Astrocyte (in vitro differentiated cells and primary cell): ENCODE measurements at regions not wholly inside any gene's neighbourhood (a gene's known extent, or its start where the extent isn't known, plus 50 kb on each side); places are given as distances from the start of the nearest gene placed in this dataset.

Experiments used
- DNase-seq: peaks from one replicate; pipeline ENCODE4 v3.0.0-alpha.2; 2010; ENCODE audit warnings: low read depth
- FAIRE-seq: peaks from 2 replicates; lab custom pipeline; 2011; peaks lifted over from hg19 to GRCh38; lab: Jason Lieb, UNC
- H2AFZ ChIP-seq: 2 replicates; pipeline ENCODE4 v1.6.0; 2012; ENCODE audit warnings: low read depth, low read length, inconsistent platforms
- H3K27ac ChIP-seq: 2 replicates; pipeline ENCODE4 v1.5.1; 2011; ENCODE audit warnings: low read depth, low read length, inconsistent platforms
- H3K27me3 ChIP-seq: 2 replicates; pipeline ENCODE4 v1.6.0; 2011; ENCODE audit warnings: low read length, inconsistent platforms; ENCODE audit not compliant: insufficient read depth
- H3K36me3 ChIP-seq: 2 replicates; pipeline ENCODE4 v1.5.1; 2011; ENCODE audit warnings: low read length, inconsistent platforms; ENCODE audit not compliant: insufficient read depth
- H3K4me1 ChIP-seq: 2 replicates; pipeline ENCODE4 v1.5.1; 2011; ENCODE audit warnings: low read length, inconsistent platforms; ENCODE audit not compliant: insufficient read depth
- H3K4me2 ChIP-seq: 2 replicates; pipeline ENCODE4 v1.6.0; 2012; ENCODE audit warnings: low read length, inconsistent platforms
- H3K4me3 ChIP-seq: 2 replicates; pipeline ENCODE4 v1.5.1; 2011; ENCODE audit warnings: low read depth, mild to moderate bottlenecking, low read length, inconsistent platforms; ENCODE audit not compliant: insufficient read depth
- H3K79me2 ChIP-seq: 2 replicates; pipeline ENCODE4 v1.6.0; 2012; ENCODE audit warnings: mild to moderate bottlenecking, low read length, inconsistent platforms; ENCODE audit not compliant: insufficient read depth
- H3K9ac ChIP-seq: 2 replicates; pipeline ENCODE4 v1.6.0; 2012; ENCODE audit warnings: mild to moderate bottlenecking, low read length, inconsistent platforms
- H3K9me3 ChIP-seq: 2 replicates; pipeline ENCODE4 v1.5.1; 2012; ENCODE audit warnings: low read depth, mild to moderate bottlenecking, low read length, inconsistent platforms; ENCODE audit not compliant: insufficient read depth
- H4K20me1 ChIP-seq: 2 replicates; pipeline ENCODE4 v1.6.0; 2012; ENCODE audit warnings: low read length, inconsistent platforms; ENCODE audit not compliant: insufficient read depth
- H3K27ac Mint-ChIP-seq: one replicate; pipeline ENCODE4 v1.8.0; 2021; ENCODE audit warnings: mild to moderate bottlenecking, mixed read lengths; ENCODE audit not compliant: unreplicated experiment
- H3K27me3 Mint-ChIP-seq: one replicate; pipeline ENCODE4 v1.8.0; 2021; ENCODE audit warnings: low read depth, mixed read lengths; ENCODE audit not compliant: unreplicated experiment
- H3K36me3 Mint-ChIP-seq: one replicate; pipeline ENCODE4 v1.8.0; 2021; ENCODE audit warnings: low read depth, mixed read lengths; ENCODE audit not compliant: unreplicated experiment
- H3K4me1 Mint-ChIP-seq: one replicate; pipeline ENCODE4 v1.8.0; 2021; ENCODE audit warnings: low read depth, mixed read lengths; ENCODE audit not compliant: unreplicated experiment
- H3K4me3 Mint-ChIP-seq: one replicate; pipeline ENCODE4 v1.8.0; 2021; ENCODE audit warnings: mild to moderate bottlenecking, moderate library complexity, mixed read lengths; ENCODE audit not compliant: unreplicated experiment
- H3K9me3 Mint-ChIP-seq: one replicate; pipeline ENCODE4 v1.8.0; 2021; ENCODE audit warnings: mild to moderate bottlenecking, mixed read lengths; ENCODE audit not compliant: unreplicated experiment
- EZH2 ChIP-seq: IDR thresholded peaks from 2 replicates; pipeline ENCODE4 v1.6.1; 2012; ENCODE audit warnings: mild to moderate bottlenecking, low read length, inconsistent platforms; ENCODE audit not compliant: insufficient read depth
- TF ChIP-seq, protein P1 (sequence below): IDR thresholded peaks from 2 replicates; pipeline ENCODE4 v1.5.1; 2011; ENCODE audit warnings: low read depth, mild to moderate bottlenecking, inconsistent platforms, low read length, moderate library complexity; ENCODE audit not compliant: insufficient read depth

DNA sequence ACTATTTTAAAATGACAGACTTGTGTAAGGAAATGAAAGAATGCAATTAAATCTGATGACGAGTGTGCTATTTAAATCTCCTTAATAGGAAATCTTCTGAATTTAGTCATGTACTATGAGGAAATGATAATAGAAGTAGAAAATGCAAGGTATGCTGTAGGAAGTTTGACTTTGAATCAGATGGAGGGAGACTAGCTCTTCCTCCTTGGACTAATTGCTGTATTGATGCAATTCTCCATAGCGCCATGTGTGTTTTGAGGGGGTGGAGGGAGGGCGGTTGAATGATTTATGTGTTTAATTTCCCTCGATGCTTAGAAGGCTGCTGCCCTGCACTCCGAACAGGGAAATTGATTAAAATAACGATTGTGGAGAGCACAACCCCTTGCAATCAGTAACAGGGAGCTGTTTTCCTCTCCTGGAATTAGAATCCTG lies 179.0 kb upstream of the PRNP start:
- peak overlapping the region; percentile 50 for H3K4me2 ChIP-seq
- peak; percentile 84 for FAIRE-seq
- peak overlapping the region; percentile 40 for H3K9ac ChIP-seq
- no peaks in the 10 kb centered on the region for H3K36me3 ChIP-seq
- no peak overlapping the region for H3K4me3 Mint-ChIP-seq
- H3K79me2 ChIP-seq, result no peaks in the 10 kb centered on the region
- no peaks in the 10 kb centered on the region for H4K20me1 ChIP-seq
- H3K4me3 ChIP-seq, result no peak overlapping the region
- no peak overlapping the region for H2AFZ ChIP-seq
- H3K27ac ChIP-seq, result peak overlapping the region; percentile 79
- H3K4me1 ChIP-seq, result peaks cover 24% of the 10 kb centered on the region
- H3K9me3 Mint-ChIP-seq, result peaks cover 4% of the 10 kb centered on the region
- H3K9me3 ChIP-seq, result no peaks in the 10 kb centered on the region
- no peaks in the 10 kb centered on the region for H3K27me3 ChIP-seq
- H3K4me1 Mint-ChIP-seq, result peaks cover 10% of the 10 kb centered on the region
- peaks cover 4% of the 10 kb centered on the region for H3K27me3 Mint-ChIP-seq
- H3K27ac Mint-ChIP-seq, result peak overlapping the region; percentile 64
- TF ChIP-seq EZH2, result no peak
- TF ChIP-seq, protein P1, sequence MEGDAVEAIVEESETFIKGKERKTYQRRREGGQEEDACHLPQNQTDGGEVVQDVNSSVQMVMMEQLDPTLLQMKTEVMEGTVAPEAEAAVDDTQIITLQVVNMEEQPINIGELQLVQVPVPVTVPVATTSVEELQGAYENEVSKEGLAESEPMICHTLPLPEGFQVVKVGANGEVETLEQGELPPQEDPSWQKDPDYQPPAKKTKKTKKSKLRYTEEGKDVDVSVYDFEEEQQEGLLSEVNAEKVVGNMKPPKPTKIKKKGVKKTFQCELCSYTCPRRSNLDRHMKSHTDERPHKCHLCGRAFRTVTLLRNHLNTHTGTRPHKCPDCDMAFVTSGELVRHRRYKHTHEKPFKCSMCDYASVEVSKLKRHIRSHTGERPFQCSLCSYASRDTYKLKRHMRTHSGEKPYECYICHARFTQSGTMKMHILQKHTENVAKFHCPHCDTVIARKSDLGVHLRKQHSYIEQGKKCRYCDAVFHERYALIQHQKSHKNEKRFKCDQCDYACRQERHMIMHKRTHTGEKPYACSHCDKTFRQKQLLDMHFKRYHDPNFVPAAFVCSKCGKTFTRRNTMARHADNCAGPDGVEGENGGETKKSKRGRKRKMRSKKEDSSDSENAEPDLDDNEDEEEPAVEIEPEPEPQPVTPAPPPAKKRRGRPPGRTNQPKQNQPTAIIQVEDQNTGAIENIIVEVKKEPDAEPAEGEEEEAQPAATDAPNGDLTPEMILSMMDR, result no peak
- peak; percentile 97 for DNase-seq
- no peaks in the 10 kb centered on the region for H3K36me3 Mint-ChIP-seq

DNA sequence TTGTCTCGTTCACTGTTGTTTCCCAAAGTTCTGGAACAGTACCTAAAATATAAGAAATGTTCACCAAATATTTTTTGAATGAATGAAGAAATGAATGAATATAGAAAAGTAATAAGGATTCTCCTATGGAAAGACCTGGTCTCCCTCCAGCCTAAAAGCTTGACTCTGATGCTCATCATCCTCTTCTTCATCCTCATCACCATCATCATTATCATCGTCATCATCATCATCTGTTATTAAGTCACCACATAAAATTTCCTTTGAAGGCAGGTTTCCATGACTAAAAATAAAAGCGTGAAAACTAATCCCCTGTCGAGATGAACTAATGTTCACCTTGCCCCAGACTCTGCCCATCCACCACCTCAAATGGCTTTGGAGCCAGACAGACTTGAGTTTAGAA lies 181.4 kb upstream of the PRNP start:
- H2AFZ ChIP-seq, result no peak overlapping the region

DNA sequence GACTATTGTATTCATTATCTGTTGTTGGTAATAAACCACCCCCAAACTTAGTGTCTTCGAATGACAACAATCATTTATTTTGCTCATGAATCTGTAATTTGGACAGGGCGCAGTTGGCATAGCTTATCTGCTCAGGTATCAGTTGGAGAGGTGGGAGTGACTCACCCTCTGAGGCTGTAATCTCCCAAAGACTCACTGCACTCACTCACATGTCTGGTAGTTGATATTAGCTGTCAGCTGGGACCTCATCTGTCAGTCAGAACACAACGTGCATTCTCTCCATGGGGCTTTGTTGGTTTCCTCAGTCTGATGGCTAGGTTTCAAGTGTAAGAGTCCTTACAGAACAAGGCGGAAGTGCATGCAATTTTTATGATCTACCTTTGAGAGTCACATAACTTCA lies 183.5 kb upstream of the PRNP start:
- peaks cover 9% of the 10 kb centered on the region for H3K9me3 Mint-ChIP-seq
- Histone ChIP-seq H2AFZ (no peak overlapping the region), H4K20me1 (no peaks in the 10 kb centered on the region), H3K4me1 (peaks cover 9% of the 10 kb centered on the region), H3K27me3 (no peaks in the 10 kb centered on the region), H3K27ac (no peak overlapping the region), H3K36me3 (no peaks in the 10 kb centered on the region), H3K4me3 (no peak overlapping the region), H3K9me3 (peaks cover 3% of the 10 kb centered on the region), H3K4me2 (no peak overlapping the region), H3K79me2 (no peaks in the 10 kb centered on the region), H3K9ac (no peak overlapping the region)
- H3K4me1 Mint-ChIP-seq, result peaks cover 6% of the 10 kb centered on the region
- peaks cover 10% of the 10 kb centered on the region for H3K27me3 Mint-ChIP-seq
- no peak overlapping the region for H3K4me3 Mint-ChIP-seq
- no peak overlapping the region for H3K27ac Mint-ChIP-seq
- FAIRE-seq (no peak), DNase-seq (no peak)
- TF ChIP-seq EZH2, result no peak
- TF ChIP-seq, protein P1, result no peak
- H3K36me3 Mint-ChIP-seq, result no peaks in the 10 kb centered on the region

More for the DNA sequence above, 181.4 kb upstream of the PRNP start:
- Histone ChIP-seq H4K20me1 (no peaks in the 10 kb centered on the region), H3K4me1 (peaks cover 21% of the 10 kb centered on the region), H3K79me2 (no peaks in the 10 kb centered on the region), H3K27me3 (no peaks in the 10 kb centered on the region), H3K4me3 (no peak overlapping the region), H3K4me2 (no peak overlapping the region), H3K9me3 (peaks cover 3% of the 10 kb centered on the region), H3K36me3 (no peaks in the 10 kb centered on the region), H3K9ac (no peak overlapping the region), H3K27ac (no peak overlapping the region)
- Mint-ChIP-seq H3K4me1 (peaks cover 6% of the 10 kb centered on the region), H3K4me3 (no peak overlapping the region), H3K27ac (no peak overlapping the region), H3K27me3 (peaks cover 4% of the 10 kb centered on the region), H3K36me3 (no peaks in the 10 kb centered on the region), H3K9me3 (peaks cover 10% of the 10 kb centered on the region)
- TF ChIP-seq EZH2, result no peak
- TF ChIP-seq, protein P1, result no peak
- DNase-seq, result no peak
- FAIRE-seq, result no peak
